Right hindlimb (tissue), 1 donor: ENCODE measurements at regions not wholly inside any gene's neighbourhood (a gene's known extent, or its start where the extent isn't known, plus 50 kb on each side); places are given as distances from the start of the nearest gene placed in this dataset.
"Not testable (repeated sequence)": the region's sequence is repeated elsewhere in the genome, so short reads cannot be mapped to it uniquely, and the experiment has no call there.

ENCODE experiments used
- DNase-seq: peaks from one replicate; pipeline ENCODE4 v3.0.0-alpha.2; 2018

DNA sequence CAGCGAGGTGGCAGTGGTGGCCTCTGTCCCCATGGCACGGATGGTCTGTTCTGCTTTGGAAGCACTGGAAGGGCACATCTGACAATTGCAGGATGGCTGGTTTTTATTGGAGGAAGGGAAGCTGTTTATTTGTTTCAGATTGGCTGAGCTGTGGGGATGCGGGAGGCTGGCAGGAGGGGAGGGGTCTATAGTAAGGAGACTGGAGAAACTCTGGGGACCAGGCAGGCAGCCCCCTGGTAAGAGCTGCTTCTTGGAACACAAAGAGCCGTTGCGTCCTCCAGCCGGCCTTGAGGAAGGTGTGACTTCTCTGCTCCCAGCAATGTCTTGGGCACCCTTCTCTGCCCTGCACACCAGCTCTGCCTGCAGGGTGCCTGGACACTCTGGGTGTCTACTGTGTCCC lies 85.1 kb upstream of the SPDYE9 start:
- not testable (repeated sequence) for DNase-seq

DNA sequence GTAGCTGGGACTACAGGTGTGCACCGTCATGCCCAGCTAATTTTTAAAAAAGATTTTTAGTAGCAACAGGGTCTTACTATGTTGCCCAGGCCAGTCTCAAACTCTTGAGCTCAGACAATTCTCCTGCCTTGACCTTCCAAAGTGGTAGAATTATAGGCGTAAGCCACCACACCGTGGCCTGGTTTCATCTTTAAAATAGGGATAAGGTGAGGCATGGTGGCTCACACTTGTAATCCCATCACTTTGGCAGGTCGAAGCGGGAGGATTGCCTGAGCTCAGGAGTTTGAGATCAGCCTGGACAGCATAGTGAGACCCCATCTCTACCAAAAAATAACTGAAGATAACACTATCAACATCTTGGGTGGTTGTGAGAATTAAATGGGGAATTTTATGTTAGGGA lies 84.6 kb upstream of the SPDYE9 start:
- not testable (repeated sequence) for DNase-seq

DNA sequence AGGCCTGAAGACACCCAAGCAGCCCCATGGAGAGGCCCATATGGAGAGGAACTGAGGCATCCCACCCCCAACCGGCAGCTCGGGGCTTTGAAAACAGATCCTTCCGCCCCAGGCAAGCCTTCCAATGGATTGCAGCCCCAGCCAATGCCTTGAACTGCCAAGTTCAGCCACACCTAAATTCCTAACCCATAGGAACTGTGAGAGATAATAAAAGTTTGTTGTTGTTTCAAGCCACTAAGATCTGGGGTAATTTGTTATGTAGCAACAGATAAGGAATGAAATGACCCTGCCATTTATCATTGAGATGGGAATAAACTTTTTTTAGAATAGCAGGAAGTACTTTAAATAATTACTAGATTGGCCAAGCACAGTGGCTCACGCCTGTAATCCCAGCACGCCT lies 80.3 kb upstream of the SPDYE9 start:
- DNase-seq, result not testable (repeated sequence)

DNA sequence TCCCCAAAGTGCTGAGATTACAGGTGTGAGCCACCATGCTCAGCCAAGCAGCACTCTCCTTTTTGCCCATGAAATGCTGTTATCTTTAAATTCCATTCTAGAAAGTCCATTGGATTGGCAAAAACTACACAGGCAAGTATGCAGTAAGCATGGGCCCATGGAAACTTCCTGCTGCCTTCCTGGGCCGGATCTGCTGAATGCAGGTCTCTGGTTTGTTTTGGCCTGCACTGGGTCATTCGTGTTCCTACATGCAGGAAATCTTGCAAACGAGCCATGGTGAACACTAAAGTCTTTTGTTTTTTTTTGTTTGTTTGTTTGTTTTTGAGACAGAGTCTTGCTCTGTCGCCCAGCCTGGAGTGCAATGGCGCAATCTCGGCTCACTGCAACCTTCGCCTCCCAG lies 76.8 kb upstream of the SPDYE9 start:
- DNase-seq, result not testable (repeated sequence)

DNA sequence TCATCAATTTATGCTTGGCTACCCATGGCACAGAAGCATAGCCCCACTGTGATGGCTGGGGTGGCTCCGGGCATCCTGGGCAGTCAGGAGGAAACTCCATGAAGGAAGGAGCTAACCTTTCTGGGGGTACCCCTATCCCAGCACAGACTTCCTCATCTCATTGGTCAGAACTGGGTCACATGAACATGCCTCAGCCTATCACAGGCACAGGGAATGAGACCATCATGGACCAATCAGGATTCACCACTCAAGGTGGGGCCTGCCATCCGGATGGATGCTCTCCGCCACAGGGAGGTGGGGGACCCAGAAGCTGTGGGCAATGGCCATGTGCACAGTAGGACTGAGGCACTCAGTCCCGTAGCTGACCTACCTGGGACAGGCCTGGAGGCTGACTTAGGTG lies 75.9 kb upstream of the SPDYE9 start:
- DNase-seq, result not testable (repeated sequence)

DNA sequence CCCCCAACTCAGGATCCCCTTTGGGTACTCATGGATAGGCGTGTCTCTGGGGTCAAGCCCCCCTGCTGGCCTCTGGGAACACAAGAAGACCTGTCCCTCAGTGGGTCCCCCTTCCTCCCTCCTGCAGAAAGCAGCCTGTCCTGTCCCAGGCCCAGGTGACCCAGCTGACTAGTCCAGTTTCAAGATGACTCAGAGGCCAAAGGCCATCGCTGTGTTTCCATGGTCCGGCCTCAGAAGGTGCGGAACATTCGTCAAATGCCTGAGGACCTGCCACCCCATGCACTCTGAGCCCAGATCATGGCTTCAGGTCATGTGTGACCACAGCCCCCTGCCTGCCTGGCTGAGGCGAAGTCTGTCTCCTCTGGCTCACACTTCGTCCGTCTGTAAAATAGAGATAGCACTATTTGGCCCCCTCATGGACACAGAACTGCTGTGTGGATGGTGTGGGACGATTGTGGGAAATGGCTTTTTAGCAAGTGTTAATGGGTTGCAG lies 71.4 kb upstream of the SPDYE9 start:
- not testable (repeated sequence) for DNase-seq

DNA sequence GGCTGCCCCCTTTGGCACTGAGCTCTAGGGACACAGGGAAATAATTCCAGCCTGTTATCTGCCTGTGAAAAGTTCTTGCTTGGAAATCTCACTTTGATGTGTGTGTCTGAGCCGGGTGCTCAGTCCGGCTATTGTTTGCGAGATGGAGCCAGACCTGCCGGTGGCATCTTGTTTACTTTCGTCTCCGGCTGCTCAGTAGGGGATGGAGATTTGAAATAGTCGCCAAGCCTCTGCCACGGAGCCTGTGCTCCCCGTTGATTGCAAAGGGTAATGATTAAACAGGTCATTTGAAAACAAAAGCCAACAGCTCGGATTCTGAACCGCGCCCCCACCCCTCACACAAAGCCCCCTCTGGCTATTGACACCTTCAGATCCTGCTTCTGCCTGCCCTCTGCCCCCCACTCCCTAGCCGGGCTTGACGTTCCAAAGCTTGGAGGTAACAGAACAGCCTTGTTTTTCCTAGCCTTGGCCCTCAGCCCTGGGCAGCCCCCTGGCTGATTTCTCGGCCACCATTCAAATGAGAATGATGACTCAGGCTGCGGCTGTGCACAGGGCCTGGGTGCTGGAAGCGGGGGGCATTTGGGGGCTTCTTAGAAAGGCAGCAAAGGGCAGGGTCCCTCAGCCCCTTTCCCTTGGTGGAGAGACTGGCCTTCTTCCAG lies 70.8 kb upstream of the SPDYE9 start:
- not testable (repeated sequence) for DNase-seq

DNA sequence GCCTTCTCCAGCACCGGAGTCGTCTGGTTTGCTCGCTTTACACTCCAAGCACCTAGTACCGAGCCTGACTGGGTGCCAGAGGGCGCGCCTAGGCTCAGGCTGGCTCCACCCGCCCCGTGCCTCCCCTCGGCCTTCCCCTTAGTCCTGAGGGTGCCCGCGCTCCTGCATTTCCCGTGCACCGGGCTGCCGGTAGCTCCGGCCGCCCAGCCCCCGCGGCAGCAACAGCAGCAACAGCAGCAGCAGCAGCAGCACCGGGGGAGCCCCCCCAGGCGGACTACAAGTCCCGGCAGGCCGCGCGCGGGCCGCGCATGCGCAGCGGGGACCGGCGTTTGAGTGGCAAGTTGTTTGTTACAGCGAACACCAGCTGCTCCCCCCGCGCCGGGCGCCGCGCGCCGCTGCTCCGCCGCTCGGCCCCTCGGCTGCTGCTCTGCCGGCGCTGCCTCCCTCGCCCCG lies 68.8 kb upstream of the SPDYE9 start:
- peak; percentile 88 for DNase-seq

DNA sequence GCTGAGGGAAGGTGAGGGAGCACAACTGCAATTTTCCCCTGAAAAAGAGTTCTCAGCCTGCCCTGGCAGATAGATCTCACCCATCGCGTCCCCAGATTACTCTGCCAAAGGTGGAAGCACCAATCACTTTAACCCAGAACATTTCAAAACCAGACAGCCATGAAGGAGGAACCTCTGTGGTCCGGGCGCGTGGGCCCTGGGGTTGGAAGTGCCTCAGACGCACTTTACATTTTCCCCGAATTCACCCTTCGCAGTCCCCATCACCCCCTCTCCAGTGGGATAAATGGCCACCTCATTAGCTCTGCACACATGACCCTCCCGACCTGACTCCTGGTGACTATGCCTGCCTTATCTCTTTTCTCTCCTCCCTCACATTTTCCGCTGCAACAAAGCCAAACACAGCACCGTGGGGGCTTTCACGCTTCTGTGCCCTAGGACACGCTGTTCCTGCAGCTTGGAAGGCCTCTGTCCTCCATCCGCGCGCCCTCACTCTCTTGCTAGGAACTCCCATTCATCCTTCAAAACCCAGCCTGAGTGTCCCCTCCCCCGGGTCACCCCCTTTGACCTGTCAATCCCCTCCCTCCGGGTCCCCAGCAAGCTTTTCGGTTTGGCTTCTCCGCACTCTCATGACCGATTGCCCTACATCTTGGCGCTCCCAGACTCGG lies 68.2 kb upstream of the SPDYE9 start:
- not testable (repeated sequence) for DNase-seq

DNA sequence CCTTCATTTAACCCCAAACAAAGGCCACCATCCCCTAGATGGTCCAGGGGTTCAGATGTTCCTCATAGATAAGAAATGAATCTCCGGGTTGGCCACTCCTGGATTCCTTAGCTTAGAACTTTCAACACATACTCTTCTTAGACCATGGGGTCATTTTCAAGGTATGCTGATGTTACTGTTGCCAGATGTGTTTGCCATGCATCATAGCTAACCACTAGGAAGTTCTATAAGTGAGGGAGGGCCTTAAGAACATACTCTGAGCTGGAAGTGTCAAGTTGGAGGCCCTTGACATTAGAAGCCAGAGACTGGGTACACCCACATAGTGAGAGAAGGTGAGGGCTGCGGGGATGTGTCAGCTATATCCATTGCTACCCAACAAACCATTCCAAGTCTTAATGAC lies 62.7 kb upstream of the SPDYE9 start:
- not testable (repeated sequence) for DNase-seq

DNA sequence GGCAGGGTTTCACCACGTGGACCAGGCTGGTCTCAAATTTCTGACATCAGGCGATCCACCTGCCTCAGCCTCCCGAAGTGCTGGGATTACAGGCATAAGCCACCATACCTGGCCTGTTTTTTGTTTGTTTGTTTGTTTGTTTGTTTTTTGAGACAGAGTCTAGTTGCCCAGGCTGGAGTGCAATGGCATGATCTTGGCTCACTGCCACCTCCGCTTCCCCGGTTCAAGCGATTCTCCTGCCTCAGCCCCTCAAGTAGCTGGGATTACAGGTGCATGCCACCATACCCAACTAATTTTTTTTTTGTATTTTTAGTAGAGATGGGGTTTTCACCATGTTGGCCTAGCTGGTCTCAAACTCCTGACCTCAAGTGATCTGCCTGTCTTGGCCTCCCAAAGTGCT lies 61.8 kb upstream of the SPDYE9 start:
- not testable (repeated sequence) for DNase-seq

DNA sequence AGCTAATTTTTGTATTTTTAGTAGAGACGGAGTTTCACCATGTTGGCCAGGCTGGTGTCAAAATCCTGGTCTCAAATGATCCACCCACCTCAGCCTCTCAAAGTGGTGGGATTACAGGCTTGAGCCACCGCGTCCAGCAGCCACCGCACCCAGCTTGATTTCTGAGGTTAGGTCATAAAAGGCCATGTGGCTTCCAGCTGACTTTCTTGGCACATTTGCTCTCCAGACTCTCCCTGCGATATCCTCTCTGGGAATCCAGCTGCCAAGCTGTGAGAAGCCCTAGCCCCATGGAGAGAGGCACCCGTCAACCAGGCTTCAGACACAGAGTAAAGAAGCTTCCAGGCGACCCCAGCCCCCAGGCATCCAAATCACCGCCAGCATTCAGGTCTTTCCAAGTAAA lies 58.2 kb upstream of the SPDYE9 start:
- not testable (repeated sequence) for DNase-seq

DNA sequence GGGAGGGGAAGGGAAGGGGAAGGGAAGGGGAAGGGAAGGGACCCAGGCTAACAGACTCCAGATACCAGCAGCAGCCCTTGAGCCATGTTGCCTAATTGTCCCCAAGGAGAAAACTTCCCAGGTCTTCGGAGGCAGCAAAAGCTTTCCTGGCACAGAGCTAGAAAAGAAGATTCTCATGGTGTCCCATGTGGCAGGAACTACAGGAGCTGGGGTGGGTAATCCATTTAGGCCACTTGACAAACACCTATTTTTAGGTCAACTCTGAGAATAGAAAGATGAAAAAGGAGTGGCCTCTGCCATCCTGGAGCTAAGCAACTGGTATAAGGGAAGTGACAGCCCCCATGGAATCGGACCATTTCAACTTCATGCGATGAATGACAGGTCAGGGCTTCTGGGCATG lies 52.1 kb upstream of the SPDYE9 start:
- DNase-seq, result not testable (repeated sequence)
